Astrocyte (in vitro differentiated cells and primary cell): ENCODE measurements at regions not wholly inside any gene's neighbourhood (a gene's known extent, or its start where the extent isn't known, plus 50 kb on each side); places are given as distances from the start of the nearest gene placed in this dataset.

ENCODE experiments used
- DNase-seq: peaks from one replicate; pipeline ENCODE4 v3.0.0-alpha.2; 2010; ENCODE audit warnings: low read depth
- FAIRE-seq: peaks from 2 replicates; lab custom pipeline; 2011; peaks lifted over from hg19 to GRCh38; lab: Jason Lieb, UNC
- H2AFZ ChIP-seq: 2 replicates; pipeline ENCODE4 v1.6.0; 2012; ENCODE audit warnings: low read depth, low read length, inconsistent platforms
- H3K27ac ChIP-seq: 2 replicates; pipeline ENCODE4 v1.5.1; 2011; ENCODE audit warnings: low read depth, low read length, inconsistent platforms
- H3K27me3 ChIP-seq: 2 replicates; pipeline ENCODE4 v1.6.0; 2011; ENCODE audit warnings: low read length, inconsistent platforms; ENCODE audit not compliant: insufficient read depth
- H3K36me3 ChIP-seq: 2 replicates; pipeline ENCODE4 v1.5.1; 2011; ENCODE audit warnings: low read length, inconsistent platforms; ENCODE audit not compliant: insufficient read depth
- H3K4me1 ChIP-seq: 2 replicates; pipeline ENCODE4 v1.5.1; 2011; ENCODE audit warnings: low read length, inconsistent platforms; ENCODE audit not compliant: insufficient read depth
- H3K4me2 ChIP-seq: 2 replicates; pipeline ENCODE4 v1.6.0; 2012; ENCODE audit warnings: low read length, inconsistent platforms
- H3K4me3 ChIP-seq: 2 replicates; pipeline ENCODE4 v1.5.1; 2011; ENCODE audit warnings: low read depth, mild to moderate bottlenecking, low read length, inconsistent platforms; ENCODE audit not compliant: insufficient read depth
- H3K79me2 ChIP-seq: 2 replicates; pipeline ENCODE4 v1.6.0; 2012; ENCODE audit warnings: mild to moderate bottlenecking, low read length, inconsistent platforms; ENCODE audit not compliant: insufficient read depth
- H3K9ac ChIP-seq: 2 replicates; pipeline ENCODE4 v1.6.0; 2012; ENCODE audit warnings: mild to moderate bottlenecking, low read length, inconsistent platforms
- H3K9me3 ChIP-seq: 2 replicates; pipeline ENCODE4 v1.5.1; 2012; ENCODE audit warnings: low read depth, mild to moderate bottlenecking, low read length, inconsistent platforms; ENCODE audit not compliant: insufficient read depth
- H4K20me1 ChIP-seq: 2 replicates; pipeline ENCODE4 v1.6.0; 2012; ENCODE audit warnings: low read length, inconsistent platforms; ENCODE audit not compliant: insufficient read depth
- H3K27ac Mint-ChIP-seq: one replicate; pipeline ENCODE4 v1.8.0; 2021; ENCODE audit warnings: mild to moderate bottlenecking, mixed read lengths; ENCODE audit not compliant: unreplicated experiment
- H3K27me3 Mint-ChIP-seq: one replicate; pipeline ENCODE4 v1.8.0; 2021; ENCODE audit warnings: low read depth, mixed read lengths; ENCODE audit not compliant: unreplicated experiment
- H3K36me3 Mint-ChIP-seq: one replicate; pipeline ENCODE4 v1.8.0; 2021; ENCODE audit warnings: low read depth, mixed read lengths; ENCODE audit not compliant: unreplicated experiment
- H3K4me1 Mint-ChIP-seq: one replicate; pipeline ENCODE4 v1.8.0; 2021; ENCODE audit warnings: low read depth, mixed read lengths; ENCODE audit not compliant: unreplicated experiment
- H3K4me3 Mint-ChIP-seq: one replicate; pipeline ENCODE4 v1.8.0; 2021; ENCODE audit warnings: mild to moderate bottlenecking, moderate library complexity, mixed read lengths; ENCODE audit not compliant: unreplicated experiment
- H3K9me3 Mint-ChIP-seq: one replicate; pipeline ENCODE4 v1.8.0; 2021; ENCODE audit warnings: mild to moderate bottlenecking, mixed read lengths; ENCODE audit not compliant: unreplicated experiment
- EZH2 ChIP-seq: IDR thresholded peaks from 2 replicates; pipeline ENCODE4 v1.6.1; 2012; ENCODE audit warnings: mild to moderate bottlenecking, low read length, inconsistent platforms; ENCODE audit not compliant: insufficient read depth
- TF ChIP-seq, protein P1 (sequence below): IDR thresholded peaks from 2 replicates; pipeline ENCODE4 v1.5.1; 2011; ENCODE audit warnings: low read depth, mild to moderate bottlenecking, inconsistent platforms, low read length, moderate library complexity; ENCODE audit not compliant: insufficient read depth

DNA sequence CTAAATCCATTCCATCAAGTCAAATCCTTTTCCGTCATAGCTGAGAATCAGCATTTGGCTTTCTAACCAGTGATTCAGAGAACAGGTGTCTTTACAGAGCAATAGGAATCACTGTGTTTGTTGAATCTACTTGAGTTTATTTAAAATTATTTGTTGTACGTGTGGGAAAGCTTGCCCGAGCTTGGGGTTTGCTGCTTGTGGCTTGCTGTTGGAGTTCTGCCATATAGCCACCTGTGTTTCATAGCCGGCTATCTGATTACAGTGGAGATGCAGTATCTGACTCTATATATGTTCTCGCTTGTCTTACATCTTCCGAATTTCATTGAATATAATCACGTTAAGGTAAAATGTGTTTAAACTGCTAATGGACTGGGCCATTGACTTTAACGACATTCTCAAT, 274.3 kb upstream of the MKI67 start:
- FAIRE-seq (no peak), DNase-seq (no peak)
- TF ChIP-seq, protein P1, sequence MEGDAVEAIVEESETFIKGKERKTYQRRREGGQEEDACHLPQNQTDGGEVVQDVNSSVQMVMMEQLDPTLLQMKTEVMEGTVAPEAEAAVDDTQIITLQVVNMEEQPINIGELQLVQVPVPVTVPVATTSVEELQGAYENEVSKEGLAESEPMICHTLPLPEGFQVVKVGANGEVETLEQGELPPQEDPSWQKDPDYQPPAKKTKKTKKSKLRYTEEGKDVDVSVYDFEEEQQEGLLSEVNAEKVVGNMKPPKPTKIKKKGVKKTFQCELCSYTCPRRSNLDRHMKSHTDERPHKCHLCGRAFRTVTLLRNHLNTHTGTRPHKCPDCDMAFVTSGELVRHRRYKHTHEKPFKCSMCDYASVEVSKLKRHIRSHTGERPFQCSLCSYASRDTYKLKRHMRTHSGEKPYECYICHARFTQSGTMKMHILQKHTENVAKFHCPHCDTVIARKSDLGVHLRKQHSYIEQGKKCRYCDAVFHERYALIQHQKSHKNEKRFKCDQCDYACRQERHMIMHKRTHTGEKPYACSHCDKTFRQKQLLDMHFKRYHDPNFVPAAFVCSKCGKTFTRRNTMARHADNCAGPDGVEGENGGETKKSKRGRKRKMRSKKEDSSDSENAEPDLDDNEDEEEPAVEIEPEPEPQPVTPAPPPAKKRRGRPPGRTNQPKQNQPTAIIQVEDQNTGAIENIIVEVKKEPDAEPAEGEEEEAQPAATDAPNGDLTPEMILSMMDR = no peak
- no peak for TF ChIP-seq EZH2
- H3K9me3 Mint-ChIP-seq = peaks cover 8% of the 10 kb centered on the region
- no peaks in the 10 kb centered on the region for H4K20me1 ChIP-seq
- H3K9me3 ChIP-seq = peaks cover 17% of the 10 kb centered on the region
- H3K4me1 ChIP-seq = no peaks in the 10 kb centered on the region
- no peak overlapping the region for H3K9ac ChIP-seq
- H3K36me3 ChIP-seq = no peaks in the 10 kb centered on the region
- H3K4me3 ChIP-seq = no peak overlapping the region
- H3K27ac Mint-ChIP-seq = no peak overlapping the region
- peaks cover 9% of the 10 kb centered on the region for H3K27me3 Mint-ChIP-seq
- H3K4me2 ChIP-seq = no peak overlapping the region
- H2AFZ ChIP-seq = no peak overlapping the region
- H3K36me3 Mint-ChIP-seq = peaks cover 2% of the 10 kb centered on the region
- no peaks in the 10 kb centered on the region for H3K4me1 Mint-ChIP-seq
- H3K27ac ChIP-seq = no peak overlapping the region
- H3K79me2 ChIP-seq = no peaks in the 10 kb centered on the region
- H3K4me3 Mint-ChIP-seq = no peak overlapping the region
- H3K27me3 ChIP-seq = no peaks in the 10 kb centered on the region

DNA sequence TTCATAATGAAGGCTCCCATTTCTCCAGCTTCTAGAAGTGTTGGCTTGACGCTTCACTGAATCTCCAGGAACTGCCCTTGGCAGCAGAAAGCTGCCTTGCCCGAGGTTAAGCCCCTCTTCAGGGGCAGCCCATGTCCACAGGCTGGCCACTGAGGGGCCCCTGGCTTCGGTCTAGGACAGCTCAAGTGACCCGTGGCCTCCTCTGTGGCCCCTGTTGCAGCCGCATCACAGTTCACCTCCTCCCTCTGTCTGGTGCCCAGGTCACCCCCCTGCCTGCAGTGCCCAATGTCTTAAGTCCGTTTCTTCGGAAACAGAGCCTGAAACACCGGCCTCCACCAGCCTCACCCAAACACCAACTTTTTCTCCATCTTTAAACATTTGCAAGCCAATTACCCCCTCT, 279.2 kb upstream of the MKI67 start:
- H3K27ac ChIP-seq = no peak overlapping the region
- no peak for FAIRE-seq
- no peaks in the 10 kb centered on the region for H3K79me2 ChIP-seq

DNA sequence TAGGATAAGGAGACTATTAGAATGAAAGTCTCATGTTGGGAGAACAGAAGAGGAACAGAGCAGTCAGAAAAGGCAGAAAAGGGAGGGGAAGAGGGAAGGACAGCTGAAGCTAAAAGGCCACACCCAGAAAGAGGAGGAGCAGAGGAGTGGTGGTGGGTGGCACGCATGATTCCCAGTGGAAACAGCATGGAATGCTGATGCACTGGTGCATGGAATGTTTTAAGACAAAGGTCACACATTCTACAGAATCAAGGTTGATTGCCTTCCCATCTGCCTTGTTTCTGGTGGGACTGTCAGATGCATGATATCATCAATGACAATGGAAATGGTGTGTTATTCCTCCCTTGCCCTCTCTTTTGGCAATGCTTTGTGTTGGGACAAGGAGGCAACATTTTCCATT, 285.4 kb upstream of the MKI67 start:
- no peaks in the 10 kb centered on the region for H3K36me3 Mint-ChIP-seq
- Histone ChIP-seq H3K4me1 (no peaks in the 10 kb centered on the region), H2AFZ (no peak overlapping the region), H3K36me3 (no peaks in the 10 kb centered on the region), H3K4me3 (no peak overlapping the region), H3K27ac (no peak overlapping the region), H3K4me2 (no peak overlapping the region), H3K27me3 (no peaks in the 10 kb centered on the region), H3K9ac (no peak overlapping the region), H3K9me3 (peaks cover 7% of the 10 kb centered on the region), H3K79me2 (no peaks in the 10 kb centered on the region), H4K20me1 (no peaks in the 10 kb centered on the region)
- no peak overlapping the region for H3K4me3 Mint-ChIP-seq
- H3K27ac Mint-ChIP-seq = no peak overlapping the region
- H3K9me3 Mint-ChIP-seq = peaks cover 1% of the 10 kb centered on the region
- no peak for DNase-seq
- H3K27me3 Mint-ChIP-seq = no peaks in the 10 kb centered on the region
- H3K4me1 Mint-ChIP-seq = no peaks in the 10 kb centered on the region
- no peak for TF ChIP-seq EZH2
- TF ChIP-seq, protein P1 = no peak
- FAIRE-seq = no peak

More for the DNA sequence above, 279.2 kb upstream of the MKI67 start:
- H3K27me3 ChIP-seq = no peaks in the 10 kb centered on the region
- H2AFZ ChIP-seq = no peak overlapping the region
- TF ChIP-seq EZH2 = no peak
- TF ChIP-seq, protein P1 = no peak
- no peak overlapping the region for H3K9ac ChIP-seq
- H3K4me1 ChIP-seq = no peaks in the 10 kb centered on the region
- Mint-ChIP-seq H3K4me3 (no peak overlapping the region), H3K27ac (no peak overlapping the region), H3K27me3 (peaks cover 4% of the 10 kb centered on the region), H3K4me1 (no peaks in the 10 kb centered on the region), H3K9me3 (peaks cover 8% of the 10 kb centered on the region), H3K36me3 (no peaks in the 10 kb centered on the region)
- no peak overlapping the region for H3K4me3 ChIP-seq
- H4K20me1 ChIP-seq = no peaks in the 10 kb centered on the region
- DNase-seq = no peak
- H3K36me3 ChIP-seq = no peaks in the 10 kb centered on the region
- H3K9me3 ChIP-seq = peaks cover 10% of the 10 kb centered on the region
- no peak overlapping the region for H3K4me2 ChIP-seq
